HG03439 (cell line): ENCODE measurements at regions not wholly inside any gene's neighbourhood (a gene's known extent, or its start where the extent isn't known, plus 50 kb on each side); places are given as distances from the start of the nearest gene placed in this dataset.
"Not testable (repeated sequence)": the region's sequence is repeated elsewhere in the genome, so short reads cannot be mapped to it uniquely, and the experiment has no call there.

Experiments used
- ATAC-seq: cut with Tn5 transposase; IDR thresholded peaks from one replicate; pipeline ENCODE4 v1.9.1; 2021; ENCODE audit warnings: mild to moderate bottlenecking, moderate library complexity; ENCODE audit not compliant: unreplicated experiment

- ATAC-seq: no peak
Measured at GRCh38 chr10:64529003-64529350, 1007.8 kb downstream of the REEP3 start.

- ATAC-seq: no peak
Measured at GRCh38 chr10:64534616-64535015, 1013.4 kb downstream of the REEP3 start.

- no peak for ATAC-seq
Measured at GRCh38 chr10:64535131-64535867, 1014.1 kb downstream of the REEP3 start.

GRCh38 chr10:64537112-64537511 is 1015.9 kb downstream of the REEP3 start:
- ATAC-seq: no peak

GRCh38 chr10:64537928-64538327 is 1016.7 kb downstream of the REEP3 start:
- no peak for ATAC-seq

GRCh38 chr10:64546073-64546472 is 1024.9 kb downstream of the REEP3 start:
- no peak for ATAC-seq

GRCh38 chr10:64547168-64547567 is 1026.0 kb downstream of the REEP3 start:
- no peak for ATAC-seq

GRCh38 chr10:64555666-64556065 is 1034.5 kb downstream of the REEP3 start:
- no peak for ATAC-seq

- ATAC-seq: no peak
Measured at GRCh38 chr10:64558094-64558835, 1037.1 kb downstream of the REEP3 start.

GRCh38 chr10:64571056-64571455 is 1049.9 kb downstream of the REEP3 start:
- ATAC-seq: no peak

- ATAC-seq: no peak
Measured at GRCh38 chr10:64573623-64574325, 1052.6 kb downstream of the REEP3 start.

GRCh38 chr10:64574371-64574770 is 1053.2 kb downstream of the REEP3 start:
- ATAC-seq: no peak

GRCh38 chr10:64576497-64576896 is 1055.3 kb downstream of the REEP3 start:
- ATAC-seq: no peak

- not testable (repeated sequence) for ATAC-seq
Measured at GRCh38 chr10:64578757-64579156, 1057.6 kb downstream of the REEP3 start.

- no peak for ATAC-seq
Measured at GRCh38 chr10:64586934-64587503, 1065.8 kb downstream of the REEP3 start.

- no peak for ATAC-seq
Measured at GRCh38 chr10:64594072-64594471, 1072.9 kb downstream of the REEP3 start.

- ATAC-seq: no peak
Measured at GRCh38 chr10:64598600-64598999, 1077.4 kb downstream of the REEP3 start.

GRCh38 chr10:64601298-64601697 is 1080.1 kb downstream of the REEP3 start:
- ATAC-seq: no peak

- ATAC-seq: no peak
Measured at GRCh38 chr10:64617085-64617484, 1095.9 kb downstream of the REEP3 start.

- ATAC-seq: no peak
Measured at GRCh38 chr10:64619102-64619501, 1097.9 kb downstream of the REEP3 start.

GRCh38 chr10:64626924-64627323 is 1105.7 kb downstream of the REEP3 start:
- no peak for ATAC-seq
